Central memory CD8-positive, alpha-beta T cell (primary cell): ENCODE measurements at regions not wholly inside any gene's neighbourhood (a gene's known extent, or its start where the extent isn't known, plus 50 kb on each side); places are given as distances from the start of the nearest gene placed in this dataset.
"Not testable (repeated sequence)": the region's sequence is repeated elsewhere in the genome, so short reads cannot be mapped to it uniquely, and the experiment has no call there.

ENCODE experiments used
- ATAC-seq: fragments of 150-1000 bp; cut with Tn5 transposase; replicated peaks from 2 replicates; pipeline ENCODE4 v1.10.0; 2022; ENCODE audit warnings: mild to moderate bottlenecking, moderate FRiP score, moderate number of reproducible peaks; ENCODE audit not compliant: poor library complexity, severe bottlenecking; ENCODE audit errors: extremely low read depth
- DNase-seq, 2 donors: peaks; one replicate each; pipeline ENCODE4 v3.0.0; 2021; ENCODE audit warnings: low spot score in 2 of 2
- H3K27ac Mint-ChIP-seq: one replicate; pipeline ENCODE4 v1.8.0; 2022; ENCODE audit warnings: low read depth, mild to moderate bottlenecking, moderate library complexity, mixed read lengths
- H3K27me3 Mint-ChIP-seq: one replicate; pipeline ENCODE4 v1.8.0; 2022; ENCODE audit warnings: mixed read lengths
- H3K36me3 Mint-ChIP-seq: one replicate; pipeline ENCODE4 v1.8.0; 2022; ENCODE audit warnings: mild to moderate bottlenecking, moderate library complexity, mixed read lengths; ENCODE audit not compliant: insufficient read depth
- H3K4me1 Mint-ChIP-seq: one replicate; pipeline ENCODE4 v1.8.0; 2022; ENCODE audit warnings: mixed read lengths
- H3K4me3 Mint-ChIP-seq: one replicate; pipeline ENCODE4 v1.8.0; 2022; ENCODE audit warnings: mild to moderate bottlenecking, moderate library complexity, mixed read lengths
- H3K9me3 Mint-ChIP-seq: one replicate; pipeline ENCODE4 v1.8.0; 2022; ENCODE audit warnings: mixed read lengths

- Mint-ChIP-seq H3K36me3 (no peaks in the 10 kb centered on the region), H3K4me3 (no peak overlapping the region), H3K4me1 (no peaks in the 10 kb centered on the region), H3K27me3 (no peaks in the 10 kb centered on the region), H3K27ac (no peak overlapping the region), H3K9me3 (no peaks in the 10 kb centered on the region)
- no peak for ATAC-seq
- no peak for DNase-seq
These were observed 163.6 kb upstream of the TBX3 start for GRCh38 chr12:114847441-114848035.

GRCh38 chr12:114846771-114847170 is 162.8 kb upstream of the TBX3 start:
- H3K4me3 Mint-ChIP-seq, result no peak overlapping the region
- ATAC-seq (no peak), DNase-seq (no peak)
- no peaks in the 10 kb centered on the region for H3K27me3 Mint-ChIP-seq
- no peaks in the 10 kb centered on the region for H3K4me1 Mint-ChIP-seq
- no peaks in the 10 kb centered on the region for H3K36me3 Mint-ChIP-seq
- no peaks in the 10 kb centered on the region for H3K9me3 Mint-ChIP-seq
- H3K27ac Mint-ChIP-seq, result no peak overlapping the region

GRCh38 chr12:114841557-114842251 is 157.7 kb upstream of the TBX3 start:
- H3K4me3 Mint-ChIP-seq, result no peak overlapping the region
- DNase-seq (no peak), ATAC-seq (no peak)
- no peaks in the 10 kb centered on the region for H3K36me3 Mint-ChIP-seq
- no peaks in the 10 kb centered on the region for H3K9me3 Mint-ChIP-seq
- H3K27me3 Mint-ChIP-seq, result no peaks in the 10 kb centered on the region
- H3K27ac Mint-ChIP-seq, result no peak overlapping the region
- H3K4me1 Mint-ChIP-seq, result no peaks in the 10 kb centered on the region

GRCh38 chr12:114838480-114838879 is 154.5 kb upstream of the TBX3 start:
- Mint-ChIP-seq H3K9me3 (no peaks in the 10 kb centered on the region), H3K27ac (no peak overlapping the region), H3K4me1 (no peaks in the 10 kb centered on the region), H3K27me3 (no peaks in the 10 kb centered on the region), H3K4me3 (no peak overlapping the region), H3K36me3 (no peaks in the 10 kb centered on the region)
- ATAC-seq (no peak), DNase-seq (no peak)

- Mint-ChIP-seq H3K4me3 (no peak overlapping the region), H3K9me3 (no peaks in the 10 kb centered on the region), H3K36me3 (no peaks in the 10 kb centered on the region), H3K27me3 (no peaks in the 10 kb centered on the region), H3K27ac (no peak overlapping the region), H3K4me1 (no peaks in the 10 kb centered on the region)
- DNase-seq (no peak), ATAC-seq (no peak)
These were observed 152.6 kb upstream of the TBX3 start for GRCh38 chr12:114836609-114837008.

- H3K4me1 Mint-ChIP-seq, result no peaks in the 10 kb centered on the region
- no peaks in the 10 kb centered on the region for H3K27me3 Mint-ChIP-seq
- no peak overlapping the region for H3K4me3 Mint-ChIP-seq
- DNase-seq (no peak), ATAC-seq (no peak)
- H3K36me3 Mint-ChIP-seq, result no peaks in the 10 kb centered on the region
- no peak overlapping the region for H3K27ac Mint-ChIP-seq
- no peaks in the 10 kb centered on the region for H3K9me3 Mint-ChIP-seq
These were observed 151.1 kb upstream of the TBX3 start for GRCh38 chr12:114835031-114835430.

GRCh38 chr12:114834621-114835020 is 150.6 kb upstream of the TBX3 start:
- Mint-ChIP-seq H3K36me3 (no peaks in the 10 kb centered on the region), H3K9me3 (no peaks in the 10 kb centered on the region), H3K4me1 (no peaks in the 10 kb centered on the region), H3K27ac (no peak overlapping the region), H3K4me3 (no peak overlapping the region), H3K27me3 (no peaks in the 10 kb centered on the region)
- no peak for ATAC-seq
- no peak for DNase-seq

GRCh38 chr12:114829833-114830232 is 145.9 kb upstream of the TBX3 start:
- Mint-ChIP-seq H3K9me3 (peaks cover 6% of the 10 kb centered on the region), H3K4me3 (no peak overlapping the region), H3K36me3 (no peaks in the 10 kb centered on the region), H3K4me1 (no peaks in the 10 kb centered on the region), H3K27ac (no peak overlapping the region), H3K27me3 (no peaks in the 10 kb centered on the region)
- ATAC-seq (no peak), DNase-seq (no peak)

GRCh38 chr12:114829244-114829643 is 145.3 kb upstream of the TBX3 start:
- H3K4me3 Mint-ChIP-seq, H3K4me1 Mint-ChIP-seq, H3K36me3 Mint-ChIP-seq, H3K27ac Mint-ChIP-seq, ATAC-seq, H3K27me3 Mint-ChIP-seq, H3K9me3 Mint-ChIP-seq, DNase-seq: not testable (repeated sequence)

- Mint-ChIP-seq H3K27ac (no peak overlapping the region), H3K9me3 (peaks cover 6% of the 10 kb centered on the region), H3K4me3 (no peak overlapping the region), H3K4me1 (no peaks in the 10 kb centered on the region), H3K27me3 (no peaks in the 10 kb centered on the region), H3K36me3 (no peaks in the 10 kb centered on the region)
- ATAC-seq, result no peak
- DNase-seq, result no peak
These were observed 143.5 kb upstream of the TBX3 start for GRCh38 chr12:114827461-114827860.

GRCh38 chr12:114826244-114826643 is 142.3 kb upstream of the TBX3 start:
- ATAC-seq, result no peak
- Mint-ChIP-seq H3K27me3 (no peaks in the 10 kb centered on the region), H3K27ac (no peak overlapping the region), H3K9me3 (peaks cover 6% of the 10 kb centered on the region), H3K4me3 (no peak overlapping the region), H3K4me1 (no peaks in the 10 kb centered on the region), H3K36me3 (no peaks in the 10 kb centered on the region)
- no peak for DNase-seq

GRCh38 chr12:114823724-114824123 is 139.7 kb upstream of the TBX3 start:
- DNase-seq (no peak), ATAC-seq (no peak)
- H3K9me3 Mint-ChIP-seq, result peaks cover 6% of the 10 kb centered on the region
- H3K27me3 Mint-ChIP-seq, result no peaks in the 10 kb centered on the region
- no peak overlapping the region for H3K4me3 Mint-ChIP-seq
- no peak overlapping the region for H3K27ac Mint-ChIP-seq
- no peaks in the 10 kb centered on the region for H3K36me3 Mint-ChIP-seq
- no peaks in the 10 kb centered on the region for H3K4me1 Mint-ChIP-seq

- ATAC-seq, result no peak
- no peaks in the 10 kb centered on the region for H3K27me3 Mint-ChIP-seq
- no peaks in the 10 kb centered on the region for H3K9me3 Mint-ChIP-seq
- H3K4me1 Mint-ChIP-seq, result no peaks in the 10 kb centered on the region
- no peaks in the 10 kb centered on the region for H3K36me3 Mint-ChIP-seq
- no peak overlapping the region for H3K27ac Mint-ChIP-seq
- no peak overlapping the region for H3K4me3 Mint-ChIP-seq
- no peak for DNase-seq
These were observed 137.6 kb upstream of the TBX3 start for GRCh38 chr12:114821570-114821969.
